GM10248 (cell line): ENCODE measurements at regions not wholly inside any gene's neighbourhood (a gene's known extent, or its start where the extent isn't known, plus 50 kb on each side); places are given as distances from the start of the nearest gene placed in this dataset.

Experiments used
- CTCF ChIA-PET: fragments of 300-600 bp; sonication (Branson Sonifier 250); formaldehyde crosslinking; extraction: SDS; loops from one replicate; lab custom pipeline; 2021; ENCODE audit warnings: antibody characterized with exemption; lab: Yijun Ruan, JAX
- POLR2A ChIA-PET: fragments of 350-650 bp; sonication (Branson Sonifier 250); formaldehyde crosslinking; extraction: SDS; loops from one replicate; lab custom pipeline; 2020; ENCODE audit warnings: antibody characterized with exemption; lab: Yijun Ruan, JAX
- DNase-seq: peaks from one replicate; pipeline ENCODE4 v3.0.0; 2012; ENCODE audit errors: extremely low spot score
- TF ChIP-seq, protein P1 (sequence below): IDR thresholded peaks from 2 replicates; pipeline ENCODE4 v1.5.1; 2012; ENCODE audit warnings: mild to moderate bottlenecking, low read depth; ENCODE audit errors: extremely low read depth, missing control alignments, control extremely low read depth

DNA sequence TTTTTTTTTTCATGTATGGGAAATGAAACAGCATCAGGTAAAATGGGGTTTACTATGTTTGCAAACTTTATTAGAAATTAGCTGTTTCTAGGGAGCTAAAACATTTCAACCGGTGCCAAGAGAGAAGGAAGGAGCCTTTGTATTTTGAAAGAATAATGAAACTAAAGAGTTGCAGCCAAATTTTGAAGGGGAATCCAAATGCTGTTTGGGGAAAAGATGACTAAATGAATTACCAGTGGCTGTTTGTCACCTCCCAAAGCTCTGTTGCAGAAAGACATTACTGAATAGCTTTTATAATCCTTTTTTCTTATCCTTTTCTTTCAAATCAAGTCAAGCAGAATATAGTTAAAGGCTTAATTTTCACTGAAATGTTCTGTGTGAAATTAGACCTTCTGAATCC is 591.3 kb upstream of the ADGRL2 start:
- TF ChIP-seq, protein P1, sequence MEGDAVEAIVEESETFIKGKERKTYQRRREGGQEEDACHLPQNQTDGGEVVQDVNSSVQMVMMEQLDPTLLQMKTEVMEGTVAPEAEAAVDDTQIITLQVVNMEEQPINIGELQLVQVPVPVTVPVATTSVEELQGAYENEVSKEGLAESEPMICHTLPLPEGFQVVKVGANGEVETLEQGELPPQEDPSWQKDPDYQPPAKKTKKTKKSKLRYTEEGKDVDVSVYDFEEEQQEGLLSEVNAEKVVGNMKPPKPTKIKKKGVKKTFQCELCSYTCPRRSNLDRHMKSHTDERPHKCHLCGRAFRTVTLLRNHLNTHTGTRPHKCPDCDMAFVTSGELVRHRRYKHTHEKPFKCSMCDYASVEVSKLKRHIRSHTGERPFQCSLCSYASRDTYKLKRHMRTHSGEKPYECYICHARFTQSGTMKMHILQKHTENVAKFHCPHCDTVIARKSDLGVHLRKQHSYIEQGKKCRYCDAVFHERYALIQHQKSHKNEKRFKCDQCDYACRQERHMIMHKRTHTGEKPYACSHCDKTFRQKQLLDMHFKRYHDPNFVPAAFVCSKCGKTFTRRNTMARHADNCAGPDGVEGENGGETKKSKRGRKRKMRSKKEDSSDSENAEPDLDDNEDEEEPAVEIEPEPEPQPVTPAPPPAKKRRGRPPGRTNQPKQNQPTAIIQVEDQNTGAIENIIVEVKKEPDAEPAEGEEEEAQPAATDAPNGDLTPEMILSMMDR, result no peak
- CTCF ChIA-PET, result interaction anchor here (1.7 kb wide), 1 partner anchor 23 kb away, joined by 4 read pairs; no protein-coding TSS in a partner anchor
- no peak for DNase-seq
- POLR2A ChIA-PET, result no interaction called here

DNA sequence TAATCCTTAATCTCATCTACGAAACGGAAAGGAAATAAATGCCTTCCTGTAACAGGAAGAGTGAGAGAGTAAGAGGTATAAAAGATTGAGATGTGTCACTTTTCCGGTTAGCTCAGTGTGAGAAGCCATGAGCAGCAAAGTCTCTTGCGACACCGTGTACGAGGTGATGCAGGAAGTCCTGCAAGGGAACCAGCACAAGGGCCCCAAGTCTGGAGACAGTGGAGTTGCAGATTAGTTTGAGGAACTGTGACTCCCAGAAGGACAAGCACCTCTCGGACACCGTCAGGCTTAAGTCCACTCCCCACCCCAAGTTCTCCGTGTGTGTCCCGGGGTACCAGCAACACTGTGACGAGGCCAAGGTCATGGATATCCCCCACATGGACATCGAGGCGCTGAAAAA is 592.3 kb upstream of the ADGRL2 start:
- TF ChIP-seq, protein P1, result no peak
- no peak for DNase-seq

DNA sequence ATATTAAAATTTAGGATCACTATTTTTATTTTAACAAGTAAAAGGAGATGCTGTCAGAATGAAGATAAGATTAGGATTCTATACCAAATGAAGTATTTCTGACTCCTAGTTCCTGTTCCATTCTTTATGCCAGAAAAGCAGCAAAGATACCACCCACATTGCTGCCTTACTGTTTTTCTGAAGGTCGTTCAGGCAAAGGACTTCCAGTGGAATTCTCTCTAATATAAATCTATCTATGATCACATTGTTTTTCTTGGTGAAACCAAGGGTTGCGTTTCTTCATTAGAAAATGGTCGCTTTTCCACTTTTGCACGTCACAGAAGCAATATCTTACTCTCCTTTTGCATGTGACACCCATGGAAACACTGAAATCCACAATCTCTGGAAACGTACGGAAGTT is 594.8 kb upstream of the ADGRL2 start:
- ChIA-PET POLR2A (no interaction called here), CTCF (no interaction called here)
- DNase-seq, result no peak

More for the DNA sequence above, 592.3 kb upstream of the ADGRL2 start:
- POLR2A ChIA-PET, result no interaction called here
- CTCF ChIA-PET, result interaction anchor here (1.7 kb wide), 1 partner anchor 24 kb away, joined by 4 read pairs; no protein-coding TSS in a partner anchor

DNA sequence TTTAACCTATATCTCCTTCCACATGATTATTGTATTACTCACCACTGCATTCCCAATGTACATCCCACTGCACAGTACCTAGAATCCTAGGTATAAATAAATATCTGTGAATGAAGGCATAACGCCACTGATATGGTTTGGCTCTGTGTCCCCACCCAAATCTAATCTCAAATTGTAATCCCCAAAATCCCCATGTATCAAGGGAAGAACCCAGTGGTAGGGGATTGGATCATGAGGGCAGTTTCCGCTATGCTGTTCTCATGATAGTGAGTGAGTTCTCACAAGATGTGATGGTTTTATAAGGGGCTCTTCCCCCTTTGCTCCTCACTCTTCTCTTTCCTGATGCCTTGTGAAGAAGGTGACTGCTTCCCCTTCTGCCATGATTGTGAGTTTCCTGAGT is 599.0 kb upstream of the ADGRL2 start:
- ChIA-PET POLR2A (no interaction called here), CTCF (no interaction called here)
- TF ChIP-seq, protein P1, result no peak
- no peak for DNase-seq

More for the DNA sequence above, 594.8 kb upstream of the ADGRL2 start:
- TF ChIP-seq, protein P1, result no peak

DNA sequence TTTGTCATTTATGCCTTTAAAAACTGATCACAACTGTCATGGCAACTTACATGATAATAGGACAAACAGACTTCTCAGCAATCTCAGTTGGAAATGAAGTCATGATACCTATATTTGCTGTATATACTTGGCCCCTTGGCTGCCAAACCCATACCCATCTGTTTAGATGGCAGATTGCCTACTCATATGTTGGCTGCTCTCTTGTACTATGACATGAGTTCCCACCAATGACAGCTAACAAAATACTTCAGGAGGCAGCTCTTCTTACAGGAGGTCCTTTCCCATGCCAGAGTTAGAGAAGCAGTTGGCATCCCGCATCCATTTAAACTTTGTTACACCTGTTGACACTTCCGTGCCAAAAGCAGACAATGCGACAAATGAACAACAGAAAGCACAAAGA is 603.1 kb upstream of the ADGRL2 start:
- DNase-seq, result no peak
- POLR2A ChIA-PET, result no interaction called here
- TF ChIP-seq, protein P1, result no peak

DNA sequence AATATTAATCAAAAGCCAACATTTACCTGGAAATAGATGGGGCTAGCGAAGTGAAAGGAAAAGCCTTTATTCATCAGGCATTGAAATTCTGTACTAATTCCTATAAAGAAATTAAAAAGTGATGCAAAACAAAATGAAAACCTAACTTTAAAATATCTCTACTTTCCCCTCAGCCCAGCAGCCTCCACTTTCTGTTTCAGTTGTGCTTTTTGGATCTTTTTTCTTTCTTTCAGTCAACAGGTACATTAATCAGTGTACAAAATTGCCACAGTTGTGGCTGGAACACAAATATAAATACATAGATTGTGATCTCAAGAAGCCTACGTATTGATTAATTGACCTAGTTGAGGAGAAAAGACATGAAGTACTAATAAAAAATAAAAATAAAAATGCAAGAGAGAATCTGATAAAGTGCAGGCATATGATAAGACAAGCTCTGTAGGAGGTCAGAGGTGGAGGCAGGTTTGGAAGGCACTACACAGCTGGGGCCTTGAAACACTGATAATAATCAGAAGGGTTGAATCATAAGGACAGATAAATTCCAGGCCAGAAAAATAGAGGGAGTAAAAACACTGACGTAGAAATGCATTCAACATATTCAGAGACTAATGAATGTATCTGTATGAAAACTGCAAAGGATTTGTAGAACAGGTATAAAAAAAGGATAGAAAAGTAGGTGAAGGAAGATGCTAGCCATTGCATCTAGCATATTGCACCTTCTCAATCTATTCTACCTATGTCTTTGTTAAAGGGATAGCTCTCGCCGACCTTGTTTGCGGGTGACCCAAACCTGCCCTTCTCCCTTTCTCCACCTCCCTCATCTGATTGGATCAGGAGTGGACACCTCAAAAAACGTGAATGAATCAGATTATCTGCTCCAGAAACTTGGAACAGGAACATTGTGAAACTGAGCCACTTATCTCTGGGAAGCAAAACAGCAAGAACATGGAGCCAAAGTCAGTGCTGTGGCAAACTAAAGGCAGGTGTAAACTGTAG is 607.8 kb upstream of the ADGRL2 start:
- POLR2A ChIA-PET, result no interaction called here
- CTCF ChIA-PET, result interaction anchor here (1.2 kb wide), 1 partner anchor 26 kb away, joined by 4 read pairs; no protein-coding TSS in a partner anchor
- TF ChIP-seq, protein P1, result no peak
- DNase-seq, result no peak

More for the DNA sequence above, 603.1 kb upstream of the ADGRL2 start:
- CTCF ChIA-PET, result no interaction called here
